HFFc6 (cell line): ENCODE measurements at regions not wholly inside any gene's neighbourhood (a gene's known extent, or its start where the extent isn't known, plus 50 kb on each side); places are given as distances from the start of the nearest gene placed in this dataset.

Experiments used
- DNase-seq: peaks from one replicate; pipeline ENCODE4 v3.0.0-alpha.2; 2018
- H3K27ac Mint-ChIP-seq: 2 replicates; pipeline ENCODE4 v1.8.0; 2020; ENCODE audit warnings: mild to moderate bottlenecking, mixed read lengths
- H3K27me3 Mint-ChIP-seq: 2 replicates; pipeline ENCODE4 v1.8.0; 2021; ENCODE audit warnings: mild to moderate bottlenecking, moderate library complexity, mixed read lengths; ENCODE audit not compliant: insufficient read depth
- H3K36me3 Mint-ChIP-seq: 2 replicates; pipeline ENCODE4 v1.8.0; 2021; ENCODE audit warnings: low read depth, mixed read lengths
- H3K4me1 Mint-ChIP-seq: 2 replicates; pipeline ENCODE4 v1.8.0; 2020; ENCODE audit warnings: low read depth, mixed read lengths
- H3K4me3 Mint-ChIP-seq: 2 replicates; pipeline ENCODE4 v1.8.0; 2020; ENCODE audit warnings: mild to moderate bottlenecking, moderate library complexity, mixed read lengths
- H3K9me3 Mint-ChIP-seq: 2 replicates; pipeline ENCODE4 v1.8.0; 2020; ENCODE audit warnings: mild to moderate bottlenecking, mixed read lengths
- TF ChIP-seq, protein P1 (sequence below): fragments of 200-600 bp; sonication (generic); IDR thresholded peaks from 2 replicates; pipeline ENCODE4 v1.5.0; 2021; ENCODE audit warnings: antibody characterized with exemption, mild to moderate bottlenecking

DNA sequence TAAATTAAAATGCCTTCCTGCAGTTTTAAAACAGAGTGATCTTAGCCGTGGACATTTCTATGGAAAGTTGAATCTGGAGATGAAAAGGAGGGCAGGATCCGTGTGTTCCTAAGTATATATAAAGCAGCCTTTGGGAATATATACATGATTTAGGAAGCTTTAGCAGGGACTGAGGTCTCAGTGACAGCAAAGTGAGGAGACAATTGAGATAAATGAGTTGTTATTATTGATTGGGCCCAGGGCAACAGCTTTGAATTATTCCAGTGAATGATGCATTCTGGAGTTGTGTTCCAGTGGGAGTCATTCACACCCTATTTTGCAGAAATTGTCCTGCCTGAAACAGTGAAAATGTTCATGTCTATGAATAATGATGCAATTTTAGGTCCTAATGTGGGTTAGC is 281.4 kb downstream of the BCHE start:
- TF ChIP-seq, protein P1, sequence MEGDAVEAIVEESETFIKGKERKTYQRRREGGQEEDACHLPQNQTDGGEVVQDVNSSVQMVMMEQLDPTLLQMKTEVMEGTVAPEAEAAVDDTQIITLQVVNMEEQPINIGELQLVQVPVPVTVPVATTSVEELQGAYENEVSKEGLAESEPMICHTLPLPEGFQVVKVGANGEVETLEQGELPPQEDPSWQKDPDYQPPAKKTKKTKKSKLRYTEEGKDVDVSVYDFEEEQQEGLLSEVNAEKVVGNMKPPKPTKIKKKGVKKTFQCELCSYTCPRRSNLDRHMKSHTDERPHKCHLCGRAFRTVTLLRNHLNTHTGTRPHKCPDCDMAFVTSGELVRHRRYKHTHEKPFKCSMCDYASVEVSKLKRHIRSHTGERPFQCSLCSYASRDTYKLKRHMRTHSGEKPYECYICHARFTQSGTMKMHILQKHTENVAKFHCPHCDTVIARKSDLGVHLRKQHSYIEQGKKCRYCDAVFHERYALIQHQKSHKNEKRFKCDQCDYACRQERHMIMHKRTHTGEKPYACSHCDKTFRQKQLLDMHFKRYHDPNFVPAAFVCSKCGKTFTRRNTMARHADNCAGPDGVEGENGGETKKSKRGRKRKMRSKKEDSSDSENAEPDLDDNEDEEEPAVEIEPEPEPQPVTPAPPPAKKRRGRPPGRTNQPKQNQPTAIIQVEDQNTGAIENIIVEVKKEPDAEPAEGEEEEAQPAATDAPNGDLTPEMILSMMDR: no peak
- Mint-ChIP-seq H3K36me3 (no peaks in the 10 kb centered on the region), H3K27me3 (no peaks in the 10 kb centered on the region), H3K4me1 (no peaks in the 10 kb centered on the region), H3K27ac (no peak overlapping the region), H3K4me3 (no peak overlapping the region), H3K9me3 (peaks cover 7% of the 10 kb centered on the region; the same call in 1 of the 2 replicates)
- no peak for DNase-seq

DNA sequence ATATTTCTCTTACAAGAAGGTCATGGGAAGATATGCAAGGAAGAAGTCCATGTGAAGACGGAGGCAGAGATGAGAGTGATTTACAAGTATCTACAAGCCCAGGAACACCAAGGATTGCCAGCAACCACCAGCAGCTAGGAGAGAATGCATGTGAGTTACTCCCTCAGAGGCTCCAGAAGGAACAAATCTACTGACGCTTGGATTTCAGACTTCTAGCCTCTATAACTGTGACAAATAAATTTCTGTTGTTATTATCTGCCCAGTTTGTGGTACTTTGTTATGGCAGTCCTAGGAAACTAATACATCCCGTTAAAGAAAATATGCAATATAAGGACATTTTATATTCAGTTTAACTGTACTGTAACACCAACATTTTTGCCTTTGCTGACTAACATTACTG is 283.9 kb downstream of the BCHE start:
- DNase-seq: no peak
- peaks cover 7% of the 10 kb centered on the region; the same call in 1 of the 2 replicates for H3K9me3 Mint-ChIP-seq
- H3K4me3 Mint-ChIP-seq: no peak overlapping the region
- H3K36me3 Mint-ChIP-seq: no peaks in the 10 kb centered on the region
- H3K27ac Mint-ChIP-seq: no peak overlapping the region
- no peaks in the 10 kb centered on the region for H3K27me3 Mint-ChIP-seq
- H3K4me1 Mint-ChIP-seq: no peaks in the 10 kb centered on the region
- TF ChIP-seq, protein P1: no peak

DNA sequence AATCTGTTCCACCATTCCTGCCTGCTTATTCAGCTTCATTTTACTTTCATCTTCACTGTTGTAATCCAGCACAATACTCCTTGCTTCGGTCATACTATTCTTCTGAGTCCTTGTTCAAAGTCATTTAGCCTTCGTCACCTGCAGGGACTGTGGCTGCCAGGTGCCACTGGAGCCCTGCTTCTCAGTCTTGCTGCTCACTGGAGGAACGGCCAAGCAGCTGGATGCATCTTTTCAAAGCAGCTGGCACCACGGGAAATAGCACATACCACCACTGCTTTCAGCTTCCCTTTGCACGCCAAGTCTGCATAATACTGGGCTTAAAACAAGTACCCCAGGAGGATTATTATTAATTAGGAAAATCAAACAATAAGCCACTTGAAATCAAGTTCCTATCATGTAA is 287.6 kb downstream of the BCHE start:
- no peaks in the 10 kb centered on the region for H3K27me3 Mint-ChIP-seq
- no peak overlapping the region for H3K27ac Mint-ChIP-seq
- H3K4me3 Mint-ChIP-seq: no peak overlapping the region
- no peaks in the 10 kb centered on the region for H3K36me3 Mint-ChIP-seq
- H3K4me1 Mint-ChIP-seq: no peaks in the 10 kb centered on the region
- TF ChIP-seq, protein P1: no peak
- DNase-seq: no peak
- H3K9me3 Mint-ChIP-seq: peaks cover 4% of the 10 kb centered on the region; the same call in 1 of the 2 replicates

DNA sequence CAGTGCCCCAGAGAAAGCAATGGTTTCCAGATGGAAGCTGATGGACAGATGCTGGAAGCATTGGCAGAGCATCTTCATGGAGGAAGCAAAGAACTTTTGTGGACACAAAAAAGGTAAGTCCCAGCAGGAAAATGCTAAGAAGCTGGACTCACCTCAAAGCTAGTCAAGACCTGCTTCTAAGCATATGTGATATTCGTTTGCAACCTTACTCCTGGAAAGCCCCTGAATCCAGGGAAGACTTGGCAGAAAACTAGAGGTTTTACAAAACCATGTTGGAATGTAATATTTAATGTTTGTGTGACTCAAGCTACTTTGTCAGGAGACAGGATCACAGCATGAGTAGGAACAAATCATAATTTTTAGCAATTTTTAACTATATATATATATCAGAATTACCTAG is 288.2 kb downstream of the BCHE start:
- H3K9me3 Mint-ChIP-seq: no peaks in the 10 kb centered on the region; the same call in 1 of the 2 replicates
- no peaks in the 10 kb centered on the region for H3K27me3 Mint-ChIP-seq
- no peaks in the 10 kb centered on the region for H3K4me1 Mint-ChIP-seq
- H3K4me3 Mint-ChIP-seq: no peak overlapping the region
- DNase-seq: no peak
- H3K27ac Mint-ChIP-seq: no peak overlapping the region
- H3K36me3 Mint-ChIP-seq: no peaks in the 10 kb centered on the region
- TF ChIP-seq, protein P1: no peak

DNA sequence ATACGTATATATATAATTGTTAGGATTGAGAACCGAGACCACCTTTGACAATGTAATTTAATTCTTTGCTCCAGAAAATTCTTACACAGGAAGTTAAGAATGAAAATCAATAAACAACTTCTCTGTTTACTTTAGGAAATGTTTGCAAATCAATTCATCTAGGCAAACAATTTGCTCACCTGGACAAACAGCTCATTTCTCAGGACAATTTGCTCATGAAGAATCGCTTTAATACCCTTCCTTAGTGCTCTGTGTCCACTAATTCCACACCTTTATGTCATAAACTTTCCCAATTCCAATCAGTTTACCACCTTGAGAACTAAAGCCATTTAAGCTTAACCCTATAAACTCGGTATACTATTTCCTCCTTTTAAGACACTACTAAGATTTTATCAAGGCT is 292.2 kb downstream of the BCHE start:
- no peaks in the 10 kb centered on the region for H3K27me3 Mint-ChIP-seq
- H3K36me3 Mint-ChIP-seq: no peaks in the 10 kb centered on the region
- DNase-seq: no peak
- peaks cover 5% of the 10 kb centered on the region for H3K9me3 Mint-ChIP-seq
- TF ChIP-seq, protein P1: no peak
- no peak overlapping the region for H3K4me3 Mint-ChIP-seq
- no peaks in the 10 kb centered on the region for H3K4me1 Mint-ChIP-seq
- no peak overlapping the region for H3K27ac Mint-ChIP-seq

DNA sequence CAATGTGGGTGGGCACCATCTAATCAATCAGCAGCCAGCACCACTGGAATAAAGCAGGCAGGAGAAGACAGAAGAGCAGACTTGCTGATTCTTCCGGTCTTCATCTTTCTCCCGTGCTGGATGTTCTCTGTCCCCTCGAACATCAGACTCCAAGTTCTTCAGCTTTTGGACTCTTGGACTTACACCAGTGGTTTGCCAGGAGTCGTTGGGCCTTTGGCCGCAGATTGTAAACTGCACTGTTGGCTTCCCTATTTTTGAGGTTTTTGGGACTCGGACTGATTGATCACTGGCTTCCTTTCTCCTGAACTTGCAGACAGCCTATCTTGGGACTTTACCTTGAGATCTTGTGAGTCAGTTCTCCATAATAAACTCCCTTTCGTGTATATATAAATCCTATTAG is 292.8 kb downstream of the BCHE start:
- Mint-ChIP-seq H3K4me3 (no peak overlapping the region), H3K27me3 (no peaks in the 10 kb centered on the region), H3K9me3 (peaks cover 12% of the 10 kb centered on the region), H3K36me3 (no peaks in the 10 kb centered on the region), H3K4me1 (no peaks in the 10 kb centered on the region), H3K27ac (no peak overlapping the region)
- TF ChIP-seq, protein P1: no peak
- no peak for DNase-seq
